GM19023 (cell line): ENCODE measurements at regions not wholly inside any gene's neighbourhood (a gene's known extent, or its start where the extent isn't known, plus 50 kb on each side); places are given as distances from the start of the nearest gene placed in this dataset.

ENCODE experiments used
- ATAC-seq: cut with Tn5 transposase; IDR thresholded peaks from one replicate; pipeline ENCODE4 v1.9.1; 2021; ENCODE audit warnings: mild to moderate bottlenecking, moderate library complexity; ENCODE audit not compliant: unreplicated experiment

DNA sequence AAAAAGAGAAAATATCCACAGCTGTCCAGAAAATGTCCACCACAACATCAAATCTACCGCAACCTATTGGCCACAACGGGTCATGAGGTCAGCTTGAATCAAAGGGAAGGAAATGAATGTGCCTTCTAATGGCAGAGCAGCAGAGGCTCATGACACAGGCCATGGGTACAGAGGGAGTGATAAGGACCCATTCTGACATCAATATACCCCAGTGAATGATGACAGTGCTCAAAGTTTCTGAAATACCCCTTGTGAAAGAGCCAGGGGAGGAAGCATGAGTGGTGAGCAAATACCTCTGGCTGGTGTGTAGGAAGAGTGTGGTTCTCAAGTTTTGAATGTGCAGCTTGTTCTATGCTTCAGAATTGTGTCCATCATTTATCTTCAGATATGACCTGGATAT lies 348.2 kb downstream of the IRX1 start:
- no peak for ATAC-seq

DNA sequence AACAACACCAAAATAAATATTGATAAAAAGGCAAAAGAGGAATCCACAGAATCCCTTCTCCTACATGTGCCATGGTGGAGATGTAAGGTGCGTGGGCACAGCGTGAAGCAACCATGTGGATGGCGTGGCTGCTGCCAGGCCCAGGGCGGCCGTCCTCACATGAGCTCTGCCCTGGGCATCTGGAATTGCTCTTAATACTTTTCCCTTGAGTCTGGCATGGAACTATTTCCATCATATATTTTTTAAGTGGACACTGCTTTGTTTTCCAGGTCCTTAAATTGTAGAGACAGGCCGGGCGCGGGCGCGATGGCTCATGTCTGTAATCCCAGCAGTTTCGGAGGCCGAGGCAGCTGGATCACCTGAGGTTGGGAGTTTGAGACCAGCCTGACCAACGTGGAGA lies 349.3 kb downstream of the IRX1 start:
- ATAC-seq, result no peak

DNA sequence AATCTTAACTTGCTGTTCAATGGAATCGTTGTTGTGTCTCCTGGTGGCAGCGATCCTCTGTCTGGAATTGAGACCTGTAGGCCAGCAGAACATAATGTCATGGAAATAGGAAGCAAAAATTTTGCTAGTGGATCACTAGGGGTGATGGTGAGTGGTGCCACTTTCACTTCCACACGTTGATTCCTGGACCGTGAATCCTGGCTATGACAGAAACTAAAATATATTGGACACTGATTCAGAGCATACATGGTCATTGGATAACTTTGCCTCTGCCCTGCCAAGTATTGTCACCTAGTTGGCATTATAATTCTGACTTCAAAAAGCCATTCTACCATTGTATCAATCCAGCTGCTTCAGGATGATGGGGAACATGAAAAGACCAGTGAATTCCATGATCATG lies 353.2 kb downstream of the IRX1 start:
- no peak for ATAC-seq

DNA sequence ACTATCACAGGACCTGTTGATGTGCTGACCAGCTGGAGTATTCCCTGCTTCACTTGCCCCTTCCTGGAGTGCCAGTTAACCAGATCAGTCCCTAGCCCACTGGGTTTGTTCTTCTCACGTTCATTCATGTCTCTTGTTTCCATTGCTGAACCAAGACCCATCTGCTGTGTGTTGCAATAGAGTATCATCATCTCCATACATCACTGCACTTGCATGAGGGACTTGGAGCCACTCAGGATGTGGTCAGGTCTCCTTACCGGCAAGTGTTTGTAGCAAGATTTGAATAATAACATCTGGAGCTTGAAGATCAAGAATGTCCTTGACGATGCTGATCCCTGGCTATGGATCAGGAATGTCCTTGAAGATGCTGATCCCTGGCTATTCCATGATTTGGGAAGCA lies 358.6 kb downstream of the IRX1 start:
- ATAC-seq, result no peak

DNA sequence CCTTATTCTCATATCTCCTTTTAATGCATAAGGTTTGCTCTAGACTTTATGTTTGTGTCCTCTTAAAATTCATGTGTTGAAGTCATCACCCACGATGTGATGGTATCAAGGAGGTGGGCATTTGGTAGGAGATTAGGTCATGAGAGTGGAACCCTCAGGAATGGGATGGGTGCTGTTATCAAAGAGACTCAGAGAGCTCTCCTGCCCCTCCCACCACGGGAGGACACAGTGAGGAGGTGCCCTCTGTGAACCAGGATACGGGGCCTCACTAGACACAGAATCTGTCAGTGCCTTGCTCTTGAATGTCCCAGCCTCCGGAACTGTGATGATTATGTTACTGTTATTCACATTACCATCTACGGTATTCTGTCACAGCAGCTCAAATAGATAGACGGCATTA lies 359.0 kb downstream of the IRX1 start:
- ATAC-seq, result no peak

DNA sequence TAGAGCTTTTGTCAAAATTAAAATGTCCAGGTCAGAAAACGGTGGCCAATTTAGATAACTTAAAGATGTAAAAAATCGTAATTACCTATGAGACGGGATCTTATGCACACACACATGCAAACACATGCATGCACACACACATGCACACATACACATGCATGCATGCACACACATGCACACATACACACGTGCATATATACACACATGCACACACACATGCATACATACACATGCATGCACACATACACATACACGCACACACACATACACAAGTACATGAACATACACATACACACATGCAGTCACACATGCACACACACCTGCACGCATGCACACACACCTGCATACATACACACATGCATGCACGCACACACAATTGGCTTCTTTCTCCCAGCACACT lies 362.0 kb downstream of the IRX1 start:
- no peak for ATAC-seq

DNA sequence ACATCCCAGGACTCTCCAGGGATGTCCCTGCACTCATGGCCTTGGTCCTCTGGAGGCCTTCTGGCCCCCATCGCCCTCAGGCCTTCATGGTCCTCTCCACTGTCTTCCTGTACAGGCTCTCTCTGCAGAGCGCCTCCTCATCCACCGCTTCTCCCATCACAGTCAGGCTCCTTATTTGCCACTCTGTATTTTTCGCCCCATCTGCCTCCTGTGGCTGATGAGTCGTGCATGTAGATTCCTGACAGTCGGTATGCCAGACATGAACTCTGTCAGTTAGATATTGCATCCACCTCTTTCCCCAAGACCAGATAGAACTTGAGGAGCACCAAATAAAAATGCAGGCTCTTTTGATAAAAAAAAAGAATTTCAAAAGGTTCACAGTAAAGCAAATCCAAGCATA lies 362.8 kb downstream of the IRX1 start:
- no peak for ATAC-seq

DNA sequence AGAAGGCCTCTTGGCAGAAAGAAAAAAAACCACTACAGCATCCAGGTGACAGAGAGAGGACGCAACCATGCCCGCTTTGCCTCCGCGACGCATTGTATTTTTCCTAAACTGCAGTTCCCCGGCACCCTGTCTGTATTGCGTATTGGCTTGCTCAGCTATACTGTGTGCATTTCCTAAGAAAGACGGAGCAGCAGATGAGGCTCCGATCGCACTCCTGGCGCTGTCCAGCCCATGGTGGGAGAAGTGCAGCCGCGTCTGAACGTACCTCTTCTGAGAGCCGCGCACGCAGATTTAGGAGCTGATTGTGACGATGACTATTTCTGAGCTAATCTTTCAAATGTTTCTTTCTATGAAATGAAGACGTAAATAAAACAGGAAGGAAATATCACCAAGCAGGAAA lies 366.5 kb downstream of the IRX1 start:
- ATAC-seq, result no peak

DNA sequence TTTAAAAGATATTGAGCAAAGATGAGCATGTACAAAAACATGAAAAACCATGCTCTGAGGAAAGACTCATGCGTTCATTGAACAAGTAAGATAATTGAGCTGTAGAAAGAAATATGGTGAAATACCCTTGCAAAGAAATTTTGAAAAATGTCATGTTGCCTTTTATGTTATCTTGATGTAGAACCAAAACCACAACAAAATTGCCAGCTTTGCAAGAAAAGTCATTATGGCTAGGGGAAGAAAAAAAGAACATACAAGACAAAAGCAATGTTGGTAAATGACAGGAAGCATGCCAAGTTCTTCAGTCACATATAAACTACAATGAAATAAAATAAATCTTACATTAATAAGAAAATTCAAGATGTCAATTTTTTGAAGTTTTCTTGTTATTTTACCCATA lies 368.0 kb downstream of the IRX1 start:
- ATAC-seq, result no peak

DNA sequence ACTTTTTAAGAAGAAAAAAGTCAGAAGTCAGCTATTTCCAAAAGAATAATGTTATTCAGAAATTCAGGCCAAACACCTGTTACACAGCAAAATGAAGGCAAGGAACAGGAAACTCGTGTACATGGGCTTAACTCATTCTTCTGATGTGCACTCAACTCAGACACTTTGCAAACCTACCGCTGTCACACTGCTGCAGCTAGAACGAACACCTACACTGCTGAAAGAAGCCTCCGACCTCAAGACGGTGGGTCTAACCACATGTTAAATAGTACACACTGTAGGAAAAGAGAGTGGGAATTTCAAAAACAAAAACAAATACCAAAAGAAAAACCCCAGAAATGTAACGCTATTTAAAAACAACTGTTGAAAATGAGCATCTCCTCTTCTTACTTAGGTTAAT lies 384.5 kb downstream of the IRX1 start:
- ATAC-seq, result no peak

DNA sequence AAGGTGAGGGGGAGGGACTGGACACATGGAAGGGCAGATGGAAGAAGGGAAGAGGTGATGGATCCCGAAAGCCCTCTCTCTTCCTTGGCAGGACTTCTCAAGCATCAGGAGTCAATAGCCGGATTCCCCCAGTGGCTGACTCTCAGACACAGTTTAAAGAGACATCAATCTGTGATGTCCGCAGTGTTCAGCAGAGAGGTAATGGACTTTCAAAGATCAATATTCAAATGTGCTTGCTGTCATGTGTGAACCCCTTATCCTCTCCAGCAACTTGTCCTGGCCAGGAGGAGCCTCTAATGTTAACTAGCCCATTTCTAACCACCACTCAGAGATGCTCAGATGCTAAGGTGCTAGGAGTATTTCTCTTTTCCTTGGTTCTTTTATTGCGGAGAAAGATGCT lies 392.2 kb downstream of the IRX1 start:
- no peak for ATAC-seq

DNA sequence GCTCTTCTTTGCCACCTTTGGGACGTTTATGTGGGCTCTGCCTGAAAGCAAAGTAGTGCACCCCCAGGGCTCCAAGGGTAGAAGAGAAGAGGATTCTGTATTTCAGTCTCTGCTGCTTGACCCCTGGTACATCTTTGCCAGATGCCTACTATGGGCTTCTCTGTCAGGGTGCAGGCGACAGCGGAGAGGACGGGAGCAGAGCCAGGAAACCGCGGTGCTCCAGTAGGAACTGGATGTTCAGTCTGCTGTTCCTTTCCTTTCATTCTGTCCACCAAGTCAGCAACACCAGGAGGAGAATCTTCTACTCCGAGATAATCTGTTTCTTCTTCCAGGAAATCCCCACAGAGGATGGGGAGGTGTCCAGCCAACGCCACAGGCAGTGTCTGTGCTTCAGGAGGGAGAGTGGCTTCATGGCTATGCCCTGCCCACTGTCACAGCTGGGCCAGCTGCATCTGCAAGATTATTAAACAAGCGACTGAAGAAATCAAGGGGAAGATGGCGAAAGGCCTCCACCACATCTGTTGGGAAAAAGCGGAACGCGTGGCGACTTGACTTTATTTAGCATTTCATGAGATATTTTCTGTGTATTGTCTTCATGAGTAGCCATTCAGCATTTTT lies 398.3 kb downstream of the IRX1 start:
- no peak for ATAC-seq

DNA sequence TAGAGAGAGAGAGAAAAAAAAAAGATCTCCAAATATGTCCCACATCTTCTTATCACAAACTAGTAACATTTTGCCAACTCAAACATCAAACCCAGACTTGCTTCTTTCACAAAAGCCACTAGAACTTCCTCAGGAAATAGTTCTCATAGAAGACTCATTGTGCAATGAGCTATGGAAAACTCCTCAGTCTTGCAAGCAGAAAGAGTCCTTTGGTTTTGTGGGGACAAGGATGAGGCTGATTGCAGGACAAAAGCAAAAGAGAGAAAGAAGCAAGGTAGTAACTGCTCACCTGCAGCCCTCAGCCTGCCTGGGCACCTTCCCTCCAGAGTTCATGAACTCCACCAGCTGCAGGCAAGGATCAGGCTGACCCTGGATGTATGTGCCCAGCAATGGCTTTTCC lies 399.0 kb downstream of the IRX1 start:
- ATAC-seq, result no peak

DNA sequence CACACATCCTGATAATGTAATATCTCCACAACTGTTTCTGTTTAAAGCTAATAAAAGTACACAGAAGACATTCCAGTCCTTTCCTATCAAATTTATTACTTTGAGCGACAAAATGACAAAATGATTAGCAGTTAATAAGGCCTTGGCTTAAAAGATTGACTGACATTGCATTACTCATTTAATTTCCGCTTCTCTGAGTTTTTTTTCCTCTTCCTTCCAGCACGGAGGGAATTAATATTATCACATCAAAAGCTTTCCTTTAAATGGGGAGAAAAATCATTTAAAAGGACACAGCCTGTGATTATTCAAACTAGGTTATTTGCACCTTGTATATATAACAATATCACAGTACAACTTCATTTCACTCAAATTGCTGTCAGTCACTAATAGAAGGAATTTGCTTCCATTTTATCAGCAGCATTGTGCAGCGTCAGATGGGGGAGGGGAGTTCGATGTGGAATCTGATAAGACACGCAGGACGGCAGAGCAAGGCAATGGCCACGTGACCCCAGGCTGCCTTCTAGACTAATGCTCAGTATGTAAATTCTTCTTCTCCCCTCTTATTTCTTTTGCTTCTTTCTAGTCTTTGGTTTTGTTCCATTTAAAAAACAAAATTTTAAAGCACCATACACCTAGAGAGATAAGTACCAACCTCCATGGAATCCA lies 400.5 kb downstream of the IRX1 start:
- no peak for ATAC-seq

DNA sequence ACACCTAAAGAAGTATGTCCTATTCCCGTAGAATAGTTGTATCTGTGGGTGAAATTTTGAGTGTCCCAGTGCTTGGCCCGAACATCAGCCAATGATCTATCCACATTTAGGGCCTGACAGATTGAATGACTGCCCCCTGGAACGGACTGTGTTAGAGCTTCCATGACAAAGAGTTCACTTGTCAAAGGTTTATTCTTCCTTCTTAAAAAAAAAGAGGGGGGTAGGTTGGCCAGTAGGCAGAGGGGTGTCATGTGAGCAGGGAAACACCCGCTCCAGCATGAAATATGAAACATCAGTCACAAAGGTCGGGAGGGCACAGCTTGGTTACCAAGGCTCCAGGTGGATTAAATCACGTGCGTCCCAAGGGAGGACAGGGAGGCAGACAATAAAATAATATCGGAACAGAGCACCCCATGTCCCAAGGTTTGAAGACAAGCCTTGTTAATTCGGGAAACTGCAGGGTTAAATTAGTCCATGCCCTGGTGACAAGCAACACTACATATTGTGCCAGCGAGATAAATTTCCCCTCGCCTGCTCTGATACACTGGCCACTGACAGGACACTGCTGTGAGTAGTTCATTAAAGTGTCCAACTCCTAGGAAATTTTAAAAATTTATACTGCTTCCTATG lies 401.2 kb downstream of the IRX1 start:
- no peak for ATAC-seq

DNA sequence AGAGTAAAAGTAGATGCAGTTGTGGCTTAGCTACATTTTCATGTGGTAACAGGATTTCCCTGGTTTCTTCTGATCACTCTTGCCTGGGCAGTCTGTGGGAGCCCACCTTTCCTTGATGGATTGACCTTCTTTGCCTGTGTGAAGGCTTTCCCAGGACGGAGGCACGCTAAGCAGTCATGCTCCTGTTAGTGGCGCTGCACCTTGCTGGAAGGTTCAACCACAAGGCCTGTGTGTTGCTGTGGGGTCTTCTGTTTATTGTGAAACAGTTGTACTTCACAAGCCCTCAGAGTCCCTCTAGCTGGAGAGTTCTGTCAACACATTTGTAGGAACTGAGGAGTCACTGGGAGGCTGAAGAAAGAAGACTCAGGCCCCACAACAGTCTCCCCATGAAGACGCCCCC lies 402.0 kb downstream of the IRX1 start:
- ATAC-seq, result no peak

DNA sequence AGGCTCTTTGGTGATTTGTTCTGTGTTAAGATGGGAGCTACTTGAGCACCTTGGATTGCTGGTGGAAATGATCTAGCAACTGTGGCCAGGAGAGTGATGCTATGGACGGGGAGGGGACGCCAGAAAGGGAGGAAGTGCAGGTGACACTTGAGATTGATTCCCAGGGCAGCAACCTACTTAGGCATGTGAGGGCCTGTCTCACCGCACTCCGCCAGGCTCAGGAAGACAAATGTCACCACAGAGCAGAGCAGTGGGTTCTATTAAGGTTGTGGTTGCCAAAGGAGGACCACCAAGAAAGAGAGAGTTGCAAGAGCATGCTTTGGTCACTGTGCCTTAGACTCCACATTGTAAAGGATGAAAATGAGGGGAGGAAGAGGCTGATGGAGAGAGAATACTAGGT lies 404.3 kb downstream of the IRX1 start:
- ATAC-seq, result no peak

DNA sequence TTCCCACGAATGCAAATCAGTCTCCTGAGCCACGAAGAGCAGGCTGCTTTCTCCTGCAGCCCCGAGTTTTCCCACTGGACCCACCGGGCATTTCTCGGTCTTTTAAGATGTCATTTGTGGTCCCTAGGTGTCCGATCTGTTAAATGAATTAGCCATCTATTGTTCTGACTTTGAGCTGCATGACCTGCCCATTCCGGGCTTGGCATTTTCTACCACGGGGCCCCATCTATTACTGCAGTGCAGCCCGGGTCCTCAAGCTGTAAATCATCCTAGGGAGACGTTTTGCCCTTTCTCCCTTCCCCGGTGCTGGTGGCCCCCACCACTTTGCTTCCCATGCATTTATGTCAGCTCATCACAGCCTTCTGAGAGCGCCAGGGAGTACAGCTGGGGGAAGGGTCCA lies 405.4 kb downstream of the IRX1 start:
- no peak for ATAC-seq

DNA sequence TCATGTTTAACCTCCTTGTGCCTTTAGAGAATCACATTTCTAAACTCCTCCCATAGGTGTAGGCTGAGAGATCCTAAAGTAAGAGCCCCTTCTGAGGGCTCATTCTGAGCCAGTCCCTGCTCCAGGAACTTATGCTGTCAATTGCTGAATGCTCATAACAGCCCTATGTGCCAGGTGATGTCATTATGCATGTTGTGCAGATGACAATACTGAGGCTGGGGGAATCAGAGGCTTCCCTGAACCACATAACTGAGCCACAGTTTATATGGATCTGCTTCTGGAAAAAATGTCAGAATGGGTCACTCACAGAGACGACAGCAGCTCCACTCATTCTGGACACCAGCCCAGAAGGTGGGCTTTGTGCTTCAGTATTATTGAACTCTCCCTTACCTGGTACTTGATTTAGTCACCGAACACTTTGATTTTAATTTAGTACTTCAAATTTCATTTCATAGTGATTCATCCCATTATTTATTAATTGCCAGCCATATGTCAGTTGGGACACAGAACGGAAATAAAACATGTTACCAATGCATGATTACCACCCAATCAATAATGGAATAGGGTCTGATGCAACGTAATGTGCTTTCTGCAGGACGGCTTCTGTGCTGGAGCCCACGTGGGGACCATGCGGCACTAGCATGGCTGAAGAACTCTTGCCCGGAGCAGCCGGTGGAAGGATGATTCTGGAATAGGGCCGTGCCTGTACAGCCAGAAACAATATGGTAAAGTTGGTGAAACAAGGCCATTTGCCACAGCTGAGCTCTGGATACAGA lies 406.3 kb downstream of the IRX1 start:
- no peak for ATAC-seq

DNA sequence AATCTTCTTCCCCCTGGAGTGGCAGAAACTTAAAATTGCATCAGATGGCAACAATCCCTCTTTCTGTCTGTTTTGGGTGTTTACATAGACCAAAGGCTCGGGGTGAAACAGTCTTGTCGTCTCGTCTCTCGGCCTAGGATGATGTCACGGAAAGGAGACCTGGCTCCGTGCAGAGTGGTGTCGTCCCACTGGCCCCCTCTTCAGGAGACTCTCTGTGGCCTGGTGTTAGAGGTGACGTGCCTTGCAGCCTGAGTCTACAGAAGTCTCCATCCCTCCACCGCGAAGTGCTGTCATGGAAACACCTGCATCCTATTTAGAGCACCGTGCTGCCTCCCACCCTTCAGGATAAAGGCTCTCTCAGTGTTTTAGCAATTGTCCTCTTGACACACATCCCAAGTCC lies 409.7 kb downstream of the IRX1 start:
- ATAC-seq, result no peak

DNA sequence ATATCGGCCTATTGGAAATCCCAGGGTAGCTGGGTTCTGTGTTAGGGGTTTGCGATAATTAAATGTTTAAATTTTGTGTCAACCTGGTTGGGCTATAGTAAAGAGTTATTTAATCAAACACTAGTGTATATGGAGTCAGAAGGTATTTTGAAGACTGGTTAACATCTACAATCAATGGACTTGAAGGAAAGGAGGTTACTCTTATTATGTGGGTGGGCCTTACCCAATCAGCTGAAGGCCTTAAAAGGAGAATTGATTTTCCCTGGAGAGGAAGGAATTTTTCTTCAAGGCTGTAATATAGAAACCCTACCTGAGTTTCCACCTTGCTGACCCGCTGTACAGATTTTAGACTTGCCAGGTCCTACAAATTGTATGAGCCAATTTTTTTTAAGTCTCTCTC lies 411.4 kb downstream of the IRX1 start:
- no peak for ATAC-seq

DNA sequence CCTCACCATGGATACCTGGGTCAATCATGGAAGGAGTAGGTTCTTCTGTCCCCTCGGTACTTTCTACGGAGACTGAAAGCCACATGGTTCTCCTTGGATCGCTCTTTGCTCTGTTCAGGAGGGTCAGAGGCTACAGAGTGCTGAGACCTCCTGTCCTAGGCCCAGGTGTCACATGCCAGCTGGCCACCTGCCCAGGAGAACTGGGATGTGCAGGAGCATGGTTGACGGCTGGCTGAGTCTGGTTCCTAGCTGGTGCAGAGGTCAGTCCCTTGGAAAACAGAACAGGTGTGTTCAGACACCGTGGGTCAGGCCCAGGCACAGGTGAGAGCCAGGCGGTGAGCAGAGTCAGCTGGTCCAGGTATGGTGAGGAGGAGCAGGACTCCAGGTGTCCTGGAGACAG lies 416.3 kb downstream of the IRX1 start:
- ATAC-seq, result no peak
